IMR-90 (cell line): ENCODE measurements at regions not wholly inside any gene's neighbourhood (a gene's known extent, or its start where the extent isn't known, plus 50 kb on each side); places are given as distances from the start of the nearest gene placed in this dataset.

Source experiments
- ATAC-seq: fragments of 200-7000 bp; cut with Tn5 transposase; 2 replicates; pipeline ENCODE4 v1.9.1; 2020; ENCODE audit warnings: low read depth, mild to moderate bottlenecking, moderate library complexity
- BruUV-seq: library from RNA; stranded (reverse); fragments of 400-500 nt; replicated peaks from 2 replicates; lab custom pipeline; 2021; lab: Mats Ljungman, UMichigan
- CTCF ChIA-PET: fragments of 300-600 bp; formaldehyde crosslinking; extraction: SDS; loops from one replicate; lab custom pipeline; 2021; ENCODE audit warnings: antibody characterized with exemption; lab: Yijun Ruan, JAX
- POLR2A ChIA-PET: fragments of 300-600 bp; sonication (Branson Sonifier 250); formaldehyde crosslinking; loops from one replicate; lab custom pipeline; 2022; ENCODE audit warnings: antibody characterized with exemption; ENCODE audit not compliant: unreplicated experiment; lab: Charles Lee
- DNase-seq: peaks from one replicate; pipeline ENCODE4 v3.0.0; 2013
- H2AFZ ChIP-seq: replicated peaks from 2 replicates; pipeline ENCODE3; 2013; ENCODE audit warnings: low read length, mild to moderate bottlenecking; ENCODE audit not compliant: poor library complexity
- H2AK5ac ChIP-seq: 2 replicates; pipeline ENCODE4 v1.6.1; 2013; ENCODE audit warnings: low read depth, low read length, inconsistent platforms
- H2AK9ac ChIP-seq: replicated peaks from 2 replicates; pipeline ENCODE3; 2013; ENCODE audit warnings: mild to moderate bottlenecking, low read depth, low read length, moderate library complexity; ENCODE audit not compliant: poor library complexity
- H2BK120ac ChIP-seq: 2 replicates; pipeline ENCODE4 v1.6.1; 2013; ENCODE audit warnings: low read depth, low read length, inconsistent platforms
- H2BK15ac ChIP-seq: 3 replicates; pipeline ENCODE4 v1.6.1; 2013; ENCODE audit warnings: low read depth, low read length, inconsistent platforms
- H2BK20ac ChIP-seq: 2 replicates; pipeline ENCODE4 v1.6.1; 2013; ENCODE audit warnings: low read depth, mild to moderate bottlenecking, inconsistent platforms, low read length, moderate library complexity
- H2BK5ac ChIP-seq: 2 replicates; pipeline ENCODE4 v1.6.1; 2013; ENCODE audit warnings: mild to moderate bottlenecking, low read depth, low read length, inconsistent platforms; ENCODE audit not compliant: poor library complexity, severe bottlenecking
- H3K14ac ChIP-seq: replicated peaks from 2 replicates; pipeline ENCODE4 v1.6.1; 2013; ENCODE audit warnings: low read depth, low read length, inconsistent platforms
- H3K18ac ChIP-seq: 2 replicates; pipeline ENCODE4 v1.6.1; 2013; ENCODE audit warnings: low read depth, low read length, control low read depth
- H3K23ac ChIP-seq: 2 replicates; pipeline ENCODE4 v1.6.1; 2013; ENCODE audit warnings: low read depth, low read length, inconsistent platforms
- H3K27ac ChIP-seq: 2 replicates; pipeline ENCODE4 v1.5.1; 2013; ENCODE audit warnings: mild to moderate bottlenecking, control low read depth, low read length; ENCODE audit not compliant: insufficient read depth
- H3K27me3 ChIP-seq: 2 replicates; pipeline ENCODE4 v1.6.1; 2013; ENCODE audit warnings: low read length; ENCODE audit not compliant: control insufficient read depth, insufficient read depth
- H3K36me3 ChIP-seq: 2 replicates; pipeline ENCODE4 v1.6.1; 2013; ENCODE audit warnings: low read length, mixed read lengths; ENCODE audit not compliant: control insufficient read depth, insufficient read depth
- H3K4ac ChIP-seq: 2 replicates; pipeline ENCODE4 v1.6.1; 2013; ENCODE audit warnings: low read depth, low read length, inconsistent platforms
- H3K4me1 ChIP-seq: 2 replicates; pipeline ENCODE4 v1.6.1; 2013; ENCODE audit warnings: low read length, mixed read lengths; ENCODE audit not compliant: control insufficient read depth, insufficient read depth
- H3K4me2 ChIP-seq: 2 replicates; pipeline ENCODE4 v1.6.1; 2013; ENCODE audit warnings: low read depth, mild to moderate bottlenecking, control low read depth, low read length, moderate library complexity
- H3K4me3 ChIP-seq: 2 replicates; pipeline ENCODE4 v1.5.1; 2013; ENCODE audit warnings: low read depth, mild to moderate bottlenecking, control low read depth, low read length, moderate library complexity; ENCODE audit not compliant: insufficient read depth
- H3K56ac ChIP-seq: 2 replicates; pipeline ENCODE4 v1.6.1; 2013; ENCODE audit warnings: low read length, inconsistent platforms; ENCODE audit not compliant: insufficient read depth; ENCODE audit errors: extremely low read depth
- H3K79me1 ChIP-seq, 2 experiments: 2 replicates each; pipeline ENCODE4 v1.6.1; 2013; ENCODE audit warnings: low read length in 2 of 2, inconsistent platforms in 1 of 2, low read depth in 1 of 2
- H3K9ac ChIP-seq: 2 replicates; pipeline ENCODE4 v1.6.1; 2013; ENCODE audit warnings: low read depth, low read length, control low read depth
- H3K9me1 ChIP-seq: 2 replicates; pipeline ENCODE4 v1.6.1; 2013; ENCODE audit warnings: low read length, inconsistent platforms; ENCODE audit not compliant: insufficient read depth
- H3K9me3 ChIP-seq: 2 replicates; pipeline ENCODE4 v1.6.1; 2013; ENCODE audit warnings: low read length; ENCODE audit not compliant: control insufficient read depth, insufficient read depth
- H4K20me1 ChIP-seq: 2 replicates; pipeline ENCODE4 v1.6.1; 2013; ENCODE audit warnings: low read length, inconsistent platforms; ENCODE audit not compliant: insufficient read depth
- H4K5ac ChIP-seq: 2 replicates; pipeline ENCODE4 v1.6.1; 2013; ENCODE audit warnings: mild to moderate bottlenecking, low read depth, low read length, control low read depth
- H4K8ac ChIP-seq, 2 experiments: 2 replicates each; pipeline ENCODE4 v1.6.1; 2013; ENCODE audit warnings: low read depth in 2 of 2, low read length in 2 of 2, control low read depth in 1 of 2, inconsistent platforms in 1 of 2
- H4K91ac ChIP-seq: 2 replicates; pipeline ENCODE4 v1.6.1; 2013; ENCODE audit warnings: low read depth, low read length, inconsistent platforms; ENCODE audit not compliant: insufficient read depth
- BHLHE40 ChIP-seq: fragments of 150-350 bp; IDR thresholded peaks from 2 replicates; pipeline ENCODE4 v1.6.1; 2016; ENCODE audit warnings: mild to moderate bottlenecking, low read depth, low read length
- CEBPB ChIP-seq: IDR thresholded peaks from 2 replicates; pipeline ENCODE4 v1.6.1; 2012; ENCODE audit warnings: low read depth, low read length, improper control_type of control experiment
- CHD1 ChIP-seq: IDR thresholded peaks from 2 replicates; pipeline ENCODE4 v1.6.1; 2012; ENCODE audit warnings: low read depth, low read length, improper control_type of control experiment
- CTCF ChIP-seq: conservative IDR thresholded peaks from 2 replicates; pipeline ENCODE4 v1.5.1; 2012; ENCODE audit warnings: mild to moderate bottlenecking, low read depth, low read length, improper control_type of control experiment
- ELK1 ChIP-seq: fragments of 150-350 bp; IDR thresholded peaks from 2 replicates; pipeline ENCODE4 v1.6.1; 2016; ENCODE audit warnings: low read depth, mild to moderate bottlenecking, low read length, moderate library complexity, borderline replicate concordance
- FOS ChIP-seq: fragments of 150-350 bp; IDR thresholded peaks from 2 replicates; pipeline ENCODE4 v1.6.1; 2016; ENCODE audit warnings: low read depth, low read length
- MAZ ChIP-seq: IDR thresholded peaks from 2 replicates; pipeline ENCODE4 v1.6.1; 2012; ENCODE audit warnings: low read depth, mild to moderate bottlenecking, low read length, improper control_type of control experiment, moderate library complexity, borderline replicate concordance
- NFE2L2 ChIP-seq: fragments of 150-350 bp; IDR thresholded peaks from 2 replicates; pipeline ENCODE4 v1.6.1; 2016; ENCODE audit warnings: low read depth, mild to moderate bottlenecking, low read length
- RCOR1 ChIP-seq: IDR thresholded peaks from 2 replicates; pipeline ENCODE4 v1.6.1; 2012; ENCODE audit warnings: mild to moderate bottlenecking, low read length, improper control_type of control experiment; ENCODE audit not compliant: insufficient replicate concordance
- SMC3 ChIP-seq: fragments of 150-350 bp; IDR thresholded peaks from 2 replicates; pipeline ENCODE4 v1.6.1; 2016; ENCODE audit warnings: low read depth, mild to moderate bottlenecking, antibody characterized with exemption, low read length, moderate library complexity
- WGBS, 2 experiments: methylation state at CpG; one replicate each; pipeline versions ENCODE4 v1.1.5 to v1.1.7; 2013; ENCODE audit warnings: missing lambda C conversion rate in 2 of 2; ENCODE audit not compliant: insufficient read length in 1 of 2; ENCODE audit errors: extremely low coverage in 2 of 2; 5-methylcytosine and 5-hydroxymethylcytosine counted together
- dilution Hi-C: fragments of 300-500 bp; cut with HindIII; formaldehyde crosslinking; loops from one replicate; pipeline ENCODE4 v1.14.3; 2018; ENCODE audit warnings: low sequenced_read_pairs; ENCODE audit not compliant: unreplicated experiment
- in situ Hi-C: fragments of 300-500 bp; cut with MboI; formaldehyde crosslinking; loops from 3 replicates; pipeline ENCODE4 v1.14.3; 2019; ENCODE audit warnings: low sequenced_read_pairs, inconsistent platforms, mixed read lengths
- intact Hi-C: fragments of 100-400 bp; cut with micrococcal nuclease; formaldehyde crosslinking; loops from 2 replicates; pipeline ENCODE4 v1.10.0; 2022

DNA sequence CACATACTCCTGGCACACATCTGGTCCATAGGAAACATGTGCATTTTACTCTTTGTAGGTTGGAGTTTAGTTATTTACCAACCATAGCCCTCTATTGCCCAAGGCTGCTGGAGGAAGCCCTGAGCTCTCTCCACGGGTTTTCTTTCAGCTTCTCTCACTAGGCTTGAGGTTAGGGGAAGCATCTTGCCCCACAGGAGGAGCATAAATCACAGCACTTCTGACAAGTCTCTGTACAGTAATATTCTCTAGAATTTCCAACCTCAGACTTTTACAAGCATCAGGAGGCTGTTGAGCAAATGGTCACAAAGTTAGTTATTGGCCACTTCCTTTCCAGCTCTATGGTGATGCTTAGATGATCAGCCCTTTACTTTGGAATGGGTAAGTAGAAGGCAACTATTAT, 122.9 kb upstream of the GLI3 start:
- no peak overlapping the region for H2BK20ac ChIP-seq
- no peak overlapping the region for H3K9ac ChIP-seq

More for the DNA sequence above, 122.9 kb upstream of the GLI3 start:
- no peak overlapping the region for H3K23ac ChIP-seq
- ChIA-PET CTCF (no interaction called here), POLR2A (no interaction called here)
- no peaks in the 10 kb centered on the region for H3K27me3 ChIP-seq
- dilution Hi-C loops (no loop called here), intact Hi-C loops (no loop called here), in situ Hi-C loops (no loop called here)
- no peak overlapping the region for H3K4me3 ChIP-seq
- ATAC-seq (no peak), DNase-seq (no peak)
- H3K9me3 ChIP-seq = no peaks in the 10 kb centered on the region
- H3K4me1 ChIP-seq = no peaks in the 10 kb centered on the region
- H4K8ac ChIP-seq = no peak overlapping the region
- H3K4me2 ChIP-seq = no peak overlapping the region
- H3K14ac ChIP-seq = no peak overlapping the region
- no peak overlapping the region for H3K27ac ChIP-seq
- no peak overlapping the region for H3K4ac ChIP-seq
- no peak overlapping the region for H2BK5ac ChIP-seq
- no peak overlapping the region for H2BK120ac ChIP-seq
- H3K56ac ChIP-seq = no peak overlapping the region
- no peak overlapping the region for H2AFZ ChIP-seq
- H3K79me1 ChIP-seq = no peaks in the 10 kb centered on the region
- H2AK5ac ChIP-seq = no peak overlapping the region
- H4K5ac ChIP-seq = no peak overlapping the region
- TF ChIP-seq ELK1 = no peak
- TF ChIP-seq NFE2L2 = no peak
- no peak for TF ChIP-seq CTCF
- no peak for TF ChIP-seq SMC3
- TF ChIP-seq CHD1 = no peak
- no peak for TF ChIP-seq RCOR1
- TF ChIP-seq BHLHE40 = no peak
- no peak for TF ChIP-seq MAZ
- no peak for TF ChIP-seq CEBPB
- no peak for TF ChIP-seq FOS
- H4K91ac ChIP-seq = no peak overlapping the region
- H2AK9ac ChIP-seq = no peak overlapping the region
- H2BK15ac ChIP-seq = no peak overlapping the region
- no TSS peak for BruUV-seq
- H3K18ac ChIP-seq = no peak overlapping the region
- H3K36me3 ChIP-seq = no peaks in the 10 kb centered on the region
- no CpG with 5 or more reads among the region's 1 CpG for WGBS, 2 experiments
- no peaks in the 10 kb centered on the region for H4K20me1 ChIP-seq
- no peaks in the 10 kb centered on the region for H3K9me1 ChIP-seq
